ENCODE measurements at regions not wholly inside any gene's neighbourhood (a gene's known extent, or its start where the extent isn't known, plus 50 kb on each side); places are given as distances from the start of the nearest gene placed in this dataset.

GRCh38 chr11:134752964-134753770, 341.1 kb upstream of the B3GAT1 start:
- no TSS peak for BruUV-seq (replicated peaks)
- POLR2A ChIA-PET: no interaction called here
- 46% methylated on average over 12 of the region's 13 CpGs for WGBS (ENCODE audit: low lambda C conversion rate)

GRCh38 chr11:134752526-134752925, 340.5 kb upstream of the B3GAT1 start:
- 44% methylated on average over 5 of the region's 6 CpGs for WGBS (ENCODE audit: low lambda C conversion rate)
- in situ Hi-C loops (cut with HindIII; ENCODE audit: extremely low pct_ligation_motif_present, low pct_unique_long_range_greater_than_20kb) (no loop called here), intact Hi-C loops (cut with micrococcal nuclease; ENCODE audit: unreplicated experiment) (no loop called here)
- no peak for ATAC-seq
- Histone ChIP-seq H3K9me3 (ENCODE audit: low read length) (peaks cover 14% of the 10 kb centered on the region; the same call in 1 of the 2 replicates), H3K36me3 (replicated peaks in 1 of 2; ENCODE audit: control insufficient read depth in 1 of 2, insufficient read depth in 2 of 2, low read length in 2 of 2) (no peaks in the 10 kb centered on the region), H3K27ac (ENCODE audit: extremely low read length, insufficient read depth, low read length) (no peak overlapping the region), H4K20me1 (ENCODE audit: insufficient read depth, low read length) (no peaks in the 10 kb centered on the region), H3K27me3 (ENCODE audit: control insufficient read depth in 1 of 2, insufficient read depth in 2 of 2, low read length in 2 of 2) (peaks cover 1 to 29% of the 10 kb centered on the region in 2 experiments; a peak in 4 of 5 replicates), H2AFZ (ENCODE audit: low read length) (no peak overlapping the region), H3K4me3 (replicated peaks in 1 of 3; ENCODE audit: insufficient read depth in 1 of 3, low read depth in 2 of 3, low read length in 3 of 3) (no peak overlapping the region), H3K4me1 (ENCODE audit: insufficient read depth, low read length) (peaks cover 12% of the 10 kb centered on the region), H3K9ac (ENCODE audit: insufficient read depth, low read depth, low read length) (no peak overlapping the region), H3K4me2 (ENCODE audit: low read depth, low read length) (no peak overlapping the region), H3K79me2 (ENCODE audit: insufficient read depth, low read length) (no peaks in the 10 kb centered on the region)
- no peak for FAIRE-seq
- CTCF ChIA-PET (ENCODE audit: low intra/inter-chr PET ratio, low total read pairs): no interaction called here
- POLR2A ChIA-PET: no interaction called here
- BruUV-seq (replicated peaks): no TSS peak
- no peak for DNase-seq (ENCODE audit: low spot score)
- no peak for TF ChIP-seq ZNF142 (CRISPR knock-in tag; IDR thresholded peaks at IDR 0.05)
- TF ChIP-seq SYNCRIP (IDR thresholded peaks at IDR 0.05; ENCODE audit: insufficient read depth, low read depth, low read length): no peak
- no peak for TF ChIP-seq ZNF570 (CRISPR knock-in tag; IDR thresholded peaks at IDR 0.05; ENCODE audit: borderline replicate concordance)
- TF ChIP-seq PAX8 (CRISPR knock-in tag; IDR thresholded peaks at IDR 0.05; ENCODE audit: borderline replicate concordance): no peak
- TF ChIP-seq JUNB (CRISPR knock-in tag; IDR thresholded peaks at IDR 0.05; ENCODE audit: borderline replicate concordance): no peak
- no peak for TF ChIP-seq NFIC (IDR thresholded peaks at IDR 0.05; ENCODE audit: low read length)
- TF ChIP-seq ZNF567 (CRISPR knock-in tag; IDR thresholded peaks at IDR 0.05; ENCODE audit: borderline replicate concordance): no peak
- TF ChIP-seq FLYWCH1 (CRISPR knock-in tag; IDR thresholded peaks at IDR 0.05): no peak
- no peak for TF ChIP-seq PCBP1 (IDR thresholded peaks at IDR 0.05; ENCODE audit: borderline replicate concordance, low read depth, low read length)
- TF ChIP-seq ATF1 (CRISPR knock-in tag; IDR thresholded peaks at IDR 0.05): no peak
- TF ChIP-seq ZFYVE20 (CRISPR knock-in tag; IDR thresholded peaks at IDR 0.05; ENCODE audit: borderline replicate concordance, low read depth): no peak

More at GRCh38 chr11:134752964-134753770, 341.1 kb upstream of the B3GAT1 start:
- no peak for ATAC-seq
- no peak for FAIRE-seq
- H3K4me2 ChIP-seq (ENCODE audit: low read depth, low read length): no peak overlapping the region
- peaks cover 11% of the 10 kb centered on the region; the same call in 1 of the 2 replicates for H3K9me3 ChIP-seq (ENCODE audit: low read length)
- no peaks in the 10 kb centered on the region for H4K20me1 ChIP-seq (ENCODE audit: insufficient read depth, low read length)
- H2AFZ ChIP-seq (ENCODE audit: low read length): no peak overlapping the region
- TF ChIP-seq ZNF235 (CRISPR knock-in tag; IDR thresholded peaks at IDR 0.05; ENCODE audit: borderline replicate concordance) (no peak), ZSCAN30 (CRISPR knock-in tag; IDR thresholded peaks at IDR 0.05) (no peak), PAWR (CRISPR knock-in tag; IDR thresholded peaks at IDR 0.05; ENCODE audit: borderline replicate concordance) (no peak)
- no peak for DNase-seq (ENCODE audit: low spot score)
- in situ Hi-C loops (cut with HindIII; ENCODE audit: extremely low pct_ligation_motif_present, low pct_unique_long_range_greater_than_20kb) (no loop called here), intact Hi-C loops (cut with micrococcal nuclease; ENCODE audit: unreplicated experiment) (no loop called here)
- peaks cover 1 to 29% of the 10 kb centered on the region in 2 experiments; a peak in 4 of 5 replicates for H3K27me3 ChIP-seq (ENCODE audit: control insufficient read depth in 1 of 2, insufficient read depth in 2 of 2, low read length in 2 of 2)
- no peaks in the 10 kb centered on the region for H3K79me2 ChIP-seq (ENCODE audit: insufficient read depth, low read length)
- no peak overlapping the region for H3K9ac ChIP-seq (ENCODE audit: insufficient read depth, low read depth, low read length)
- H3K36me3 ChIP-seq (replicated peaks in 1 of 2; ENCODE audit: control insufficient read depth in 1 of 2, insufficient read depth in 2 of 2, low read length in 2 of 2): no peaks in the 10 kb centered on the region
- no peak overlapping the region for H3K27ac ChIP-seq (ENCODE audit: extremely low read length, insufficient read depth, low read length)
- CTCF ChIA-PET (ENCODE audit: low intra/inter-chr PET ratio, low total read pairs): no interaction called here
- peaks cover 12% of the 10 kb centered on the region for H3K4me1 ChIP-seq (ENCODE audit: insufficient read depth, low read length)
- no peak overlapping the region for H3K4me3 ChIP-seq (replicated peaks in 1 of 3; ENCODE audit: insufficient read depth in 1 of 3, low read depth in 2 of 3, low read length in 3 of 3)
